GM19397 (cell line): ENCODE measurements at regions not wholly inside any gene's neighbourhood (a gene's known extent, or its start where the extent isn't known, plus 50 kb on each side); places are given as distances from the start of the nearest gene placed in this dataset.

Experiments used
- ATAC-seq: cut with Tn5 transposase; IDR thresholded peaks from one replicate; pipeline ENCODE4 v1.9.1; 2021; ENCODE audit warnings: mild to moderate bottlenecking, moderate library complexity; ENCODE audit not compliant: unreplicated experiment

DNA sequence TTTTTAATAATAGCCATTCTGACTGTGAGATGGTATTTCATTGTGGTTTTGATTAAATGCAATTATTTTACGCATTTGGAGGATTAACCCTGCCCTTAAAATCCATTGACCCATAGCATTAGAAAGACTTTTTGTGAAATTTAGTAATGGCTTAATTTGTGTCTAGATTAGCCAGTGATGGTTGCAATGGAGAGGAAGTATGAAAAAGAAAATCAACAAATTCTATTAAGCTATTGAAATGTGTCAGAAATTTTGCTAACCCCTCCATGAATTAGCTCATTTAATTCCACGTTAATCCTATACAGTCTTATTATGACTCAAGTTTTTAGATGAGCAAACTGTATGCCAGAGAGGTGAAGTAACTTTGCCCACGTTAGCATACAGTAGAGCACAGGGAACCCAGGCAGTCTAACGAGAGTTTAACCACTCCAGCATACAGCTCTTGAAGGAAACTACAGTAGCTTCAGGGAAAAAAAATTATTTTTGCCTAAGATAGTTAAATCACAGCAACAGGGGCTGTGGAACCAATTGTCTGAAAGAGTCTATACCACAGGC lies 158.2 kb upstream of the PPP2R2B start:
- ATAC-seq, result no peak

GRCh38 chr5:147037515-147038205 lies 159.1 kb upstream of the PPP2R2B start:
- no peak for ATAC-seq

- ATAC-seq, result no peak
Observed at GRCh38 chr5:147040856-147041255, 162.3 kb upstream of the PPP2R2B start.

DNA sequence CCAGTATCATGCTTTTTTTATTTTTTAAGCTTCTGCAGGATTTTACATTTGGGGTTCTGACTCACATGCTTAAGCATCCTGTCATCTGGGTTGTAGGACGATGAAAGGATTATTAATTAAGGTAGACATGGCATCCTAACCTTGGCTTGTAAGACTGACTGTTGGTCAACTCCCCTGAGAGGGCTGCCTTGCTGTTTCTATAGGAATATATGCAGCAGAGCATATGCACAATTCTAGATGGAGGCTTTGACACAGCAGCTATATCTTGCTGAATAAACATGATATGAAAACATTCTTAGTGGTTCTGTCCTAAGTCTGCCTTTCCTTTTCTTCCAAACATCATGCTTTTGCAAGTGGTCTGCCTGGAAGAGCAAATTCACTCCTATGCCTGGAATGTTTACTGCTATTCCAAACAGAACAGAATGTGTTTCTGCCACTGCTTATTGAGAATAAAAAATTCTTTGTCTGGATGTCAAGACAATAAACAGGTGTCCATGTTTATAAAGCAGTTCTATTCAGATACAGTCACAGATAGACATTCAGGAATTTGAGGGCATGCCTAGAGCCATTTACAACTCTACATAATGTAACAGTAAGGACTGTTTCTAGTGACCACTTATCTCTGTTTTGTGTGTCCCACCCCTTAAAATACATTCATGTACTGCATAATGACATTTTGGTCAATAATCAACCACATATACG lies 166.2 kb upstream of the PPP2R2B start:
- ATAC-seq, result no peak

- ATAC-seq, result no peak
Observed at GRCh38 chr5:147045290-147045689, 166.7 kb upstream of the PPP2R2B start.

GRCh38 chr5:147046281-147046680 lies 167.7 kb upstream of the PPP2R2B start:
- no peak for ATAC-seq

DNA sequence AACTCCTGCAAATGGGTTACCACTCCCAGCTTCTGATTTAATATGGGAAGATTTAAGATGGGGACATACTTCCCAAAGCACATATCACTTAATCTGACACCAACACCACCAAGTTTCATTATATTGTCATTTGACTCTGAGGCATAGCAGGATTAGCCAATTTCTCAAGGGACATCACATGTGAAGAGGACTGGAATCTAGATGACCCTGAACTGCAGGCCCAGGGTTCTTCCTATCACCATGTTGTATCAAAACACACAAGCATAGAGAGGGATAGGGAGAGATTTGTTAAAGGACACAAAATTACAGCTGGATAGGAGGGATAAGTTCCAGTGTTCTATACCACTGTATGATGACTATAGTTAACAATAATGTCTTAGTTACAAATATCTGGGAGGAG lies 168.3 kb upstream of the PPP2R2B start:
- no peak for ATAC-seq

- no peak for ATAC-seq
Observed at GRCh38 chr5:147049764-147050163, 171.2 kb upstream of the PPP2R2B start.

- ATAC-seq, result no peak
Observed at GRCh38 chr5:147050172-147050571, 171.6 kb upstream of the PPP2R2B start.

DNA sequence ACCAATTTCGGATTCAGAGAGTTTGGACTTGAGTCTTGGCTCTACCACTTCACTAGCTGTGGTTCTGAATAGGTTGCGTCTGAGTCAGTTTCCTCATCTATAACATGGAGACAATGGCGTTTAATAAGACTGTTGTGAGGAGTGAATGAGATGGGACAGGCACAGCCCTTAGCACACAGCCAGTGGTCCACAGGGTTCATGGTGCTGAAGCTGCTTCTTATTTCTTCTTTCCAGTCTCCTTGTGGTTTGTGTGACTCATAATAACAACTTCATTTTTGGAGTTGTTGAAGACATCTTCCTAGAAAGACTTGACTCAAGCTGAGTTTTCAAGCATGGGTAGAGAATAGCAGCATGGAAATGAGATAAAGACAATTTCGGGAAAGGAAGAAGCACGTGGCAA lies 172.6 kb upstream of the PPP2R2B start:
- ATAC-seq, result no peak

DNA sequence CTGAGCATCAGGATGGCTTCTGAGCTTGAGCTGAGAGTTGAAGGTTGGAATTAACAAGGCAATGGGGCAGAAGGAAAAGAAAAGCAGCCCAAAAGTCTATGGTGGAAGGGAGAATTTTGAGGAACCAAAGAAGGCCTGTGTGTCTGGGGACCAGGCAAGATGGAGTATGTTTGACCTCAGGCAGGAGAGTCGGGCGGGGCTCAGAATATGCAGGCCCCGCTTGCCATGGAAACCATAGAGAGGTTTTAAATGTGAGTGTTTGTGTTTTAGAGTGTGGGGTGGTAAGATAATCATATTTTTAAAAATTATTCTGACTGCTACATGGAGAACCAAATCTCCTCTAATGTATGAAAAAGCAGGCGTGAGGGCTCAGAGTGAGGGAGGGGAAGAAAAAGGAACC lies 174.0 kb upstream of the PPP2R2B start:
- no peak for ATAC-seq

DNA sequence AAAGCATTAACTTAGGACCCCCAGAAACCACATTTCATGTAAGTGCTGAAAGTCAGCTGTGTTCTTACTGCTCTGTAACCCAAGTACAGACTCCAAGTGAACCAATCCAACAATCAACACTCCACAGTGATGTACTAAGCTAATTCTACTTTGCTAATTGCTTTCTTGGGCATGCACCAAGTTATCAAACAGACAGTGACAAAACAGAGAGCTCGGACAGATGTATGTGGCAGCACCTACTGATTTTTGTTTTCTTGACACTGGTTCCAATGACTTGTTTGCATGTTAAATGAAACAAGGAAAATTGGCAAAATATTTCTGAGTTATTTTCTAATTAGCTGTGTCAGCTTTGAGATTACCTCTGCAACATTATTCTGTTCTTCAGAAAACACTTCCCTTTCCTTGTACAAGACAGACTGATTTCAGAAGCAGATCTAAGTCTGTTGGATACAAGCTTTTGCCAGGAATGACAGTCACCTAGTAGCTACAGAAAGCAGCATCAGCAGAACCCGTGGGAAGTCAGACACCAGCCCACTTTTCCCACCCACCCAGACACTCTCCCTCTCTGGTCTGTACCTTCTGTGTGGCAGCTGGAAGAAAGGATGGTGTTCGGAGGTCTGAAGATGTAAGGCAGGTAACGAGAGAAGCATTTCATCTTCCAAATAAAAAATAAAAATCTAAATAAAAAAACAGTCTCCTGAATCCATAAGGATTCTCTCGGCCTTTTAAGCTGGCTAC lies 176.7 kb upstream of the PPP2R2B start:
- ATAC-seq, result no peak

GRCh38 chr5:147055850-147056566 lies 177.5 kb upstream of the PPP2R2B start:
- ATAC-seq, result no peak

DNA sequence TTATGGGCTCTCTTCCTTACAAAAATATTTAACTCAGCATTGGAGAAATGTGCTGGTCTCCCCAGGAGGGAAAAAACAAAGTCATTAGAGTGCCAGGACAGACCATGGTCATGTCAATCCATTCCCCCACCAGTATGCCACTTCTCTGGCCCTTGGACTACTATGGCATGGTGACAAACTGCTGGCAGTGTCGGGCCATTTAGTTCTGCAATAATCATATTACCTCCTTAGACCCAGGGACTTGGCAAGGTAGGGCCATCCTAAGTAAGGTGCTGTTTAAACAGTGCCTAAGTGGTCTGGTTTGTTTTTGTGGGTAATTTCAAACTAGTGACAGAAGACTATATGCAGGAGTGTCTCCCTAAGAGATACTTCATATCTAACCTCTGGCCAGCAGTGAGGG lies 177.8 kb upstream of the STK32A start:
- ATAC-seq, result no peak

- ATAC-seq, result no peak
Observed at GRCh38 chr5:147061431-147061830, 173.4 kb upstream of the STK32A start.

DNA sequence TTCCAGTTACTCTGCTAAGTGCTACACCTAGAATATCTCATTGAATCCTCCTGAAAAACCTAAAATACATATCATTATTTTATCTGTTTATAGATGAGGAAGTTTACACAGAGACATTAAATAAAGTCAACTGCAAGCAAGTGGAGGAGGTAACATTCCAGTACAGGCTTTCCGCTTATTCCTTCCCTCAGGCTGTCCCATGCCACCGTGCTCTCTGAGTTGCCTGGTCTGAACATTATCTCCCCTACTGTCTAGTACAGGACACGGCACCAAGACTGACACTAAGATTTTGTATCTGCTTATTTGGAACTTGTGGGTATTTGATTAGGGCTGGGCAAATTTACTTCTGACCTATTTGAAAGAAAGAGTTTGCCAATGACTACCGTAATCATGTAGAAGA lies 172.4 kb upstream of the STK32A start:
- ATAC-seq, result no peak

- no peak for ATAC-seq
Observed at GRCh38 chr5:147063943-147064342, 170.9 kb upstream of the STK32A start.

DNA sequence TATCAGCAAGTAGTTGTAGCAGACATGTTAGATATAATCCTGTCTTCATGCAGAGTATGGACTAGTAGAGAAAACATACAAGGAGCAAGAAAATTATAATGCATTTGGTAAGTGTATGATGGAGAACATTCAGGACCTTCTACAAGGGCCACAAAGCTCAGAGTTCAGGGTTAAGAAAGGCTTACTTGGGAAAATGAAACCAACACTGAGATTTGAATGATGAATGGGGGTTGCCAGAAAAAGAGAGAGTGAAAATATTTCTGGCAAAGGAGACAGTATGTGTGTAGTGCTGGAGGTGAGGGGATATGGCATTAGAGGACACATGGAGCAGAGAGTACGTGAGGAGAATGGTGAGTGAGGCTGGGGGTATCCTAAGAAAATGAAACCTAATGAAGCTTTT lies 169.8 kb upstream of the STK32A start:
- ATAC-seq, result peak; percentile 50

GRCh38 chr5:147068998-147069397 lies 165.8 kb upstream of the STK32A start:
- ATAC-seq, result no peak

- ATAC-seq, result no peak
Observed at GRCh38 chr5:147072622-147073021, 162.2 kb upstream of the STK32A start.

GRCh38 chr5:147073098-147073497 lies 161.7 kb upstream of the STK32A start:
- no peak for ATAC-seq
